IMR-90 (cell line): ENCODE measurements at regions not wholly inside any gene's neighbourhood (a gene's known extent, or its start where the extent isn't known, plus 50 kb on each side); places are given as distances from the start of the nearest gene placed in this dataset.

Source experiments
- ATAC-seq: fragments of 200-7000 bp; cut with Tn5 transposase; 2 replicates; pipeline ENCODE4 v1.9.1; 2020; ENCODE audit warnings: low read depth, mild to moderate bottlenecking, moderate library complexity
- BruUV-seq: library from RNA; stranded (reverse); fragments of 400-500 nt; replicated peaks from 2 replicates; lab custom pipeline; 2021; lab: Mats Ljungman, UMichigan
- CTCF ChIA-PET: fragments of 300-600 bp; formaldehyde crosslinking; extraction: SDS; loops from one replicate; lab custom pipeline; 2021; ENCODE audit warnings: antibody characterized with exemption; lab: Yijun Ruan, JAX
- POLR2A ChIA-PET: fragments of 300-600 bp; sonication (Branson Sonifier 250); formaldehyde crosslinking; loops from one replicate; lab custom pipeline; 2022; ENCODE audit warnings: antibody characterized with exemption; ENCODE audit not compliant: unreplicated experiment; lab: Charles Lee
- DNase-seq: peaks from one replicate; pipeline ENCODE4 v3.0.0; 2013
- H2AFZ ChIP-seq: replicated peaks from 2 replicates; pipeline ENCODE3; 2013; ENCODE audit warnings: low read length, mild to moderate bottlenecking; ENCODE audit not compliant: poor library complexity
- H2AK5ac ChIP-seq: 2 replicates; pipeline ENCODE4 v1.6.1; 2013; ENCODE audit warnings: low read depth, low read length, inconsistent platforms
- H2AK9ac ChIP-seq: replicated peaks from 2 replicates; pipeline ENCODE3; 2013; ENCODE audit warnings: mild to moderate bottlenecking, low read depth, low read length, moderate library complexity; ENCODE audit not compliant: poor library complexity
- H2BK120ac ChIP-seq: 2 replicates; pipeline ENCODE4 v1.6.1; 2013; ENCODE audit warnings: low read depth, low read length, inconsistent platforms
- H2BK15ac ChIP-seq: 3 replicates; pipeline ENCODE4 v1.6.1; 2013; ENCODE audit warnings: low read depth, low read length, inconsistent platforms
- H2BK20ac ChIP-seq: 2 replicates; pipeline ENCODE4 v1.6.1; 2013; ENCODE audit warnings: low read depth, mild to moderate bottlenecking, inconsistent platforms, low read length, moderate library complexity
- H2BK5ac ChIP-seq: 2 replicates; pipeline ENCODE4 v1.6.1; 2013; ENCODE audit warnings: mild to moderate bottlenecking, low read depth, low read length, inconsistent platforms; ENCODE audit not compliant: poor library complexity, severe bottlenecking
- H3K14ac ChIP-seq: replicated peaks from 2 replicates; pipeline ENCODE4 v1.6.1; 2013; ENCODE audit warnings: low read depth, low read length, inconsistent platforms
- H3K18ac ChIP-seq: 2 replicates; pipeline ENCODE4 v1.6.1; 2013; ENCODE audit warnings: low read depth, low read length, control low read depth
- H3K23ac ChIP-seq: 2 replicates; pipeline ENCODE4 v1.6.1; 2013; ENCODE audit warnings: low read depth, low read length, inconsistent platforms
- H3K27ac ChIP-seq: 2 replicates; pipeline ENCODE4 v1.5.1; 2013; ENCODE audit warnings: mild to moderate bottlenecking, control low read depth, low read length; ENCODE audit not compliant: insufficient read depth
- H3K27me3 ChIP-seq: 2 replicates; pipeline ENCODE4 v1.6.1; 2013; ENCODE audit warnings: low read length; ENCODE audit not compliant: control insufficient read depth, insufficient read depth
- H3K36me3 ChIP-seq: 2 replicates; pipeline ENCODE4 v1.6.1; 2013; ENCODE audit warnings: low read length, mixed read lengths; ENCODE audit not compliant: control insufficient read depth, insufficient read depth
- H3K4ac ChIP-seq: 2 replicates; pipeline ENCODE4 v1.6.1; 2013; ENCODE audit warnings: low read depth, low read length, inconsistent platforms
- H3K4me1 ChIP-seq: 2 replicates; pipeline ENCODE4 v1.6.1; 2013; ENCODE audit warnings: low read length, mixed read lengths; ENCODE audit not compliant: control insufficient read depth, insufficient read depth
- H3K4me2 ChIP-seq: 2 replicates; pipeline ENCODE4 v1.6.1; 2013; ENCODE audit warnings: low read depth, mild to moderate bottlenecking, control low read depth, low read length, moderate library complexity
- H3K4me3 ChIP-seq: 2 replicates; pipeline ENCODE4 v1.5.1; 2013; ENCODE audit warnings: low read depth, mild to moderate bottlenecking, control low read depth, low read length, moderate library complexity; ENCODE audit not compliant: insufficient read depth
- H3K56ac ChIP-seq: 2 replicates; pipeline ENCODE4 v1.6.1; 2013; ENCODE audit warnings: low read length, inconsistent platforms; ENCODE audit not compliant: insufficient read depth; ENCODE audit errors: extremely low read depth
- H3K79me1 ChIP-seq, 2 experiments: 2 replicates each; pipeline ENCODE4 v1.6.1; 2013; ENCODE audit warnings: low read length in 2 of 2, inconsistent platforms in 1 of 2, low read depth in 1 of 2
- H3K9ac ChIP-seq: 2 replicates; pipeline ENCODE4 v1.6.1; 2013; ENCODE audit warnings: low read depth, low read length, control low read depth
- H3K9me1 ChIP-seq: 2 replicates; pipeline ENCODE4 v1.6.1; 2013; ENCODE audit warnings: low read length, inconsistent platforms; ENCODE audit not compliant: insufficient read depth
- H3K9me3 ChIP-seq: 2 replicates; pipeline ENCODE4 v1.6.1; 2013; ENCODE audit warnings: low read length; ENCODE audit not compliant: control insufficient read depth, insufficient read depth
- H4K20me1 ChIP-seq: 2 replicates; pipeline ENCODE4 v1.6.1; 2013; ENCODE audit warnings: low read length, inconsistent platforms; ENCODE audit not compliant: insufficient read depth
- H4K5ac ChIP-seq: 2 replicates; pipeline ENCODE4 v1.6.1; 2013; ENCODE audit warnings: mild to moderate bottlenecking, low read depth, low read length, control low read depth
- H4K8ac ChIP-seq, 2 experiments: 2 replicates each; pipeline ENCODE4 v1.6.1; 2013; ENCODE audit warnings: low read depth in 2 of 2, low read length in 2 of 2, control low read depth in 1 of 2, inconsistent platforms in 1 of 2
- H4K91ac ChIP-seq: 2 replicates; pipeline ENCODE4 v1.6.1; 2013; ENCODE audit warnings: low read depth, low read length, inconsistent platforms; ENCODE audit not compliant: insufficient read depth
- BHLHE40 ChIP-seq: fragments of 150-350 bp; IDR thresholded peaks from 2 replicates; pipeline ENCODE4 v1.6.1; 2016; ENCODE audit warnings: mild to moderate bottlenecking, low read depth, low read length
- CEBPB ChIP-seq: IDR thresholded peaks from 2 replicates; pipeline ENCODE4 v1.6.1; 2012; ENCODE audit warnings: low read depth, low read length, improper control_type of control experiment
- CHD1 ChIP-seq: IDR thresholded peaks from 2 replicates; pipeline ENCODE4 v1.6.1; 2012; ENCODE audit warnings: low read depth, low read length, improper control_type of control experiment
- ELK1 ChIP-seq: fragments of 150-350 bp; IDR thresholded peaks from 2 replicates; pipeline ENCODE4 v1.6.1; 2016; ENCODE audit warnings: low read depth, mild to moderate bottlenecking, low read length, moderate library complexity, borderline replicate concordance
- FOS ChIP-seq: fragments of 150-350 bp; IDR thresholded peaks from 2 replicates; pipeline ENCODE4 v1.6.1; 2016; ENCODE audit warnings: low read depth, low read length
- MAFK ChIP-seq: IDR thresholded peaks from 2 replicates; pipeline ENCODE4 v1.6.1; 2012; ENCODE audit warnings: low read depth, low read length, improper control_type of control experiment
- MAZ ChIP-seq: IDR thresholded peaks from 2 replicates; pipeline ENCODE4 v1.6.1; 2012; ENCODE audit warnings: low read depth, mild to moderate bottlenecking, low read length, improper control_type of control experiment, moderate library complexity, borderline replicate concordance
- MXI1 ChIP-seq: IDR thresholded peaks from 2 replicates; pipeline ENCODE4 v1.6.1; 2012; ENCODE audit warnings: low read depth, mild to moderate bottlenecking, low read length, moderate library complexity, borderline replicate concordance
- NFE2L2 ChIP-seq: fragments of 150-350 bp; IDR thresholded peaks from 2 replicates; pipeline ENCODE4 v1.6.1; 2016; ENCODE audit warnings: low read depth, mild to moderate bottlenecking, low read length
- POLR2A ChIP-seq: IDR thresholded peaks from 2 replicates; pipeline ENCODE4 v1.6.1; 2012; ENCODE audit warnings: mild to moderate bottlenecking, low read depth, low read length
- RAD21 ChIP-seq: IDR thresholded peaks from 2 replicates; pipeline ENCODE4 v1.6.1; 2012; ENCODE audit warnings: low read length, improper control_type of control experiment
- RCOR1 ChIP-seq: IDR thresholded peaks from 2 replicates; pipeline ENCODE4 v1.6.1; 2012; ENCODE audit warnings: mild to moderate bottlenecking, low read length, improper control_type of control experiment; ENCODE audit not compliant: insufficient replicate concordance
- RFX5 ChIP-seq: IDR thresholded peaks from 2 replicates; pipeline ENCODE4 v1.8.0; 2012; ENCODE audit warnings: low read depth, mild to moderate bottlenecking, low read length, moderate library complexity
- SMC3 ChIP-seq: fragments of 150-350 bp; IDR thresholded peaks from 2 replicates; pipeline ENCODE4 v1.6.1; 2016; ENCODE audit warnings: low read depth, mild to moderate bottlenecking, antibody characterized with exemption, low read length, moderate library complexity
- WGBS, 2 experiments: methylation state at CpG; one replicate each; pipeline versions ENCODE4 v1.1.5 to v1.1.7; 2013; ENCODE audit warnings: missing lambda C conversion rate in 2 of 2; ENCODE audit not compliant: insufficient read length in 1 of 2; ENCODE audit errors: extremely low coverage in 2 of 2; 5-methylcytosine and 5-hydroxymethylcytosine counted together
- dilution Hi-C: fragments of 300-500 bp; cut with HindIII; formaldehyde crosslinking; loops from one replicate; pipeline ENCODE4 v1.14.3; 2018; ENCODE audit warnings: low sequenced_read_pairs; ENCODE audit not compliant: unreplicated experiment
- in situ Hi-C: fragments of 300-500 bp; cut with MboI; formaldehyde crosslinking; loops from 3 replicates; pipeline ENCODE4 v1.14.3; 2019; ENCODE audit warnings: low sequenced_read_pairs, inconsistent platforms, mixed read lengths
- intact Hi-C: fragments of 100-400 bp; cut with micrococcal nuclease; formaldehyde crosslinking; loops from 2 replicates; pipeline ENCODE4 v1.10.0; 2022
- TF ChIP-seq, protein P1 (sequence below): fragments of 150-350 bp; IDR thresholded peaks from 2 replicates; pipeline ENCODE4 v1.6.1; 2017; ENCODE audit warnings: mild to moderate bottlenecking, antibody characterized with exemption, low read length, low read depth
- TF ChIP-seq, protein P2 (sequence below): conservative IDR thresholded peaks from 2 replicates; pipeline ENCODE4 v1.5.1; 2012; ENCODE audit warnings: mild to moderate bottlenecking, low read depth, low read length, improper control_type of control experiment

GRCh38 chr12:91767237-91767636 lies 378.4 kb downstream of the BTG1 start:
- no peaks in the 10 kb centered on the region for H3K9me3 ChIP-seq
- BruUV-seq: no TSS peak
- no peak for DNase-seq
- no peak overlapping the region for H2BK5ac ChIP-seq
- no CpG with 5 or more reads among the region's 1 CpG for WGBS, 2 experiments
- H3K4me1 ChIP-seq: no peaks in the 10 kb centered on the region
- no peak for TF ChIP-seq MXI1
- TF ChIP-seq FOS: no peak
- TF ChIP-seq RAD21: no peak
- TF ChIP-seq, protein P1, sequence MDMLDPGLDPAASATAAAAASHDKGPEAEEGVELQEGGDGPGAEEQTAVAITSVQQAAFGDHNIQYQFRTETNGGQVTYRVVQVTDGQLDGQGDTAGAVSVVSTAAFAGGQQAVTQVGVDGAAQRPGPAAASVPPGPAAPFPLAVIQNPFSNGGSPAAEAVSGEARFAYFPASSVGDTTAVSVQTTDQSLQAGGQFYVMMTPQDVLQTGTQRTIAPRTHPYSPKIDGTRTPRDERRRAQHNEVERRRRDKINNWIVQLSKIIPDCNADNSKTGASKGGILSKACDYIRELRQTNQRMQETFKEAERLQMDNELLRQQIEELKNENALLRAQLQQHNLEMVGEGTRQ: no peak
- TF ChIP-seq, protein P2, sequence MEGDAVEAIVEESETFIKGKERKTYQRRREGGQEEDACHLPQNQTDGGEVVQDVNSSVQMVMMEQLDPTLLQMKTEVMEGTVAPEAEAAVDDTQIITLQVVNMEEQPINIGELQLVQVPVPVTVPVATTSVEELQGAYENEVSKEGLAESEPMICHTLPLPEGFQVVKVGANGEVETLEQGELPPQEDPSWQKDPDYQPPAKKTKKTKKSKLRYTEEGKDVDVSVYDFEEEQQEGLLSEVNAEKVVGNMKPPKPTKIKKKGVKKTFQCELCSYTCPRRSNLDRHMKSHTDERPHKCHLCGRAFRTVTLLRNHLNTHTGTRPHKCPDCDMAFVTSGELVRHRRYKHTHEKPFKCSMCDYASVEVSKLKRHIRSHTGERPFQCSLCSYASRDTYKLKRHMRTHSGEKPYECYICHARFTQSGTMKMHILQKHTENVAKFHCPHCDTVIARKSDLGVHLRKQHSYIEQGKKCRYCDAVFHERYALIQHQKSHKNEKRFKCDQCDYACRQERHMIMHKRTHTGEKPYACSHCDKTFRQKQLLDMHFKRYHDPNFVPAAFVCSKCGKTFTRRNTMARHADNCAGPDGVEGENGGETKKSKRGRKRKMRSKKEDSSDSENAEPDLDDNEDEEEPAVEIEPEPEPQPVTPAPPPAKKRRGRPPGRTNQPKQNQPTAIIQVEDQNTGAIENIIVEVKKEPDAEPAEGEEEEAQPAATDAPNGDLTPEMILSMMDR: no peak
- TF ChIP-seq CHD1: no peak
- TF ChIP-seq RFX5: no peak
- TF ChIP-seq MAZ: no peak
- TF ChIP-seq BHLHE40: no peak
- TF ChIP-seq ELK1: no peak
- no peak for TF ChIP-seq CEBPB
- TF ChIP-seq RCOR1: no peak
- TF ChIP-seq NFE2L2: no peak
- no peak for TF ChIP-seq POLR2A
- no peak for TF ChIP-seq SMC3
- TF ChIP-seq MAFK: no peak
- no peak overlapping the region for H3K9ac ChIP-seq
- H3K36me3 ChIP-seq: no peaks in the 10 kb centered on the region
- in situ Hi-C loops: no loop called here
- H3K4ac ChIP-seq: no peak overlapping the region
- H3K4me2 ChIP-seq: no peak overlapping the region
- ChIA-PET POLR2A (no interaction called here), CTCF (interaction anchor here (0.6 kb wide), 1 partner anchor 1253 kb away, joined by 3 read pairs; no protein-coding TSS in a partner anchor)
- H3K56ac ChIP-seq: no peak overlapping the region
- H2AFZ ChIP-seq: no peak overlapping the region
- no peak overlapping the region for H3K23ac ChIP-seq
- H3K27ac ChIP-seq: no peak overlapping the region
- H3K18ac ChIP-seq: no peak overlapping the region
- no peaks in the 10 kb centered on the region for H3K9me1 ChIP-seq
- intact Hi-C loops: no loop called here
- no peak overlapping the region for H2BK120ac ChIP-seq
- no peak overlapping the region for H2BK15ac ChIP-seq
- H4K8ac ChIP-seq: no peak overlapping the region
- H4K91ac ChIP-seq: no peak overlapping the region
- no peaks in the 10 kb centered on the region for H4K20me1 ChIP-seq
- H2AK5ac ChIP-seq: no peak overlapping the region
- dilution Hi-C loops: no loop called here
- H4K5ac ChIP-seq: no peak overlapping the region
- ATAC-seq: no peak
- no peak overlapping the region for H2AK9ac ChIP-seq
- no peak overlapping the region for H3K14ac ChIP-seq
- no peak overlapping the region for H3K4me3 ChIP-seq
- no peak overlapping the region for H2BK20ac ChIP-seq
- H3K27me3 ChIP-seq: no peaks in the 10 kb centered on the region
- H3K79me1 ChIP-seq: no peaks in the 10 kb centered on the region
